GM20431 (cell line): ENCODE measurements at regions not wholly inside any gene's neighbourhood (a gene's known extent, or its start where the extent isn't known, plus 50 kb on each side); places are given as distances from the start of the nearest gene placed in this dataset.

ENCODE experiments used
- in situ Hi-C: fragments of 300-500 bp; cut with MseI, MboI; formaldehyde crosslinking; loops from one replicate; pipeline ENCODE4 v1.15.0; 2020; ENCODE audit warnings: low sequenced_read_pairs; ENCODE audit not compliant: unreplicated experiment

DNA sequence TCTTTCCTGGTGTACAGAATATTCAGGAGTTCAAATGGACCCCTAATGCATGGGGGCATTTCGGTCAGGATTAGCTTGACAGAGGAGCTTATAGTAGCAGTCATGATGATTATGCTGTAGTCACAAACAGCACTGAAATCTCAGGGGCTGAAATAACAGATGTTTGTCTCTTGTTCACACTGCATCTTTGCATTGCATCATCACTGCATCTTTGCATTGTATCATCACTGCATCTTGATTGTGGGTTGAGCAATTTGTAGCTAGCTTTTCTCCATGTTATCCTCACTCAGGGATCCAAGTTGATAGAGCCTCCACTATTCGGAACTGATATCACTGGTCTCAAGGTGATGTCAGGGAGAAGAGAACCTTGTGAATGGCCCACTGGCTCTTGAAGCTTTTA, 160.9 kb downstream of the GATB start:
- in situ Hi-C loops, result loop anchor here (25.0 kb wide), 1 partner anchor 238 kb away; no protein-coding TSS in a partner anchor

DNA sequence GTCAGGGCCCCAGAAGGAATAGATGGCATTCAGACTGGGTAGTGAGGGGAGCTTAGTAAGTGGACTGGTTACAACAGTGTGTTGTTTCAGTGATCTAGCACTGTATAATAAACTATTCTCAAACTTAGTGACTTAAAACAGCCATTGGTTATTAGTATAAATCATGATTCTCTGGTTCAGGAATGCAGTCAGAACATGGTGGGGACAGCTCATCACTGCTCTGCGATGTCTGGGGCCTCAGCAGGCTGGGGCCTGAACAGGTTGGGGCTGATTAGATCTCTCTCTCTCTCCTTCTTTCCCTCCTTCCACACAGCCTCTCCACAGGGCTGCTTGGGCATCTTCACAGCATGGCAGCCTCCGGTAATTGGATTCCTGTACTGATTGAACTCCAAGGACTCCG, 160.4 kb downstream of the GATB start:
- in situ Hi-C loops, result loop anchor here (25.0 kb wide), 1 partner anchor 238 kb away; no protein-coding TSS in a partner anchor

DNA sequence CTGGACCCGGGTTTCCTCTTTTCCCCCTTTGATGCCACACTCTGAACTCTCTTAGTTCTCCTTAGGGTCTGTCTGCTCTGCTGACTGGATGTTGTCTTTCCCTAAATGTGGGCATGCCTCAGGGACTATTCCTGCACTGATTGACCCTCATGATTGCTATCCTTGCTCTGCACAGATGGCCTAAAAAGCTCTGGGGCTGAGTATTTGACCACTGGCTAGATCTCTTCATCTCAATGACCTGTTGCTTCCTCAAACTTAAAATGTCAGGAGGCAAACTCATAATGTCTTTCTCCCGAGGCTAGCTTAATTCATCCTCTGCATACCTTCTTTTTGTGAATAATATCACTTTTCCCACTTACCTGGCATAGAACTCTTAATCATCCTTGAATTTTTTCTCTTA, 157.4 kb downstream of the GATB start:
- in situ Hi-C loops, result loop anchor here (25.0 kb wide), 1 partner anchor 241 kb away; no protein-coding TSS in a partner anchor

DNA sequence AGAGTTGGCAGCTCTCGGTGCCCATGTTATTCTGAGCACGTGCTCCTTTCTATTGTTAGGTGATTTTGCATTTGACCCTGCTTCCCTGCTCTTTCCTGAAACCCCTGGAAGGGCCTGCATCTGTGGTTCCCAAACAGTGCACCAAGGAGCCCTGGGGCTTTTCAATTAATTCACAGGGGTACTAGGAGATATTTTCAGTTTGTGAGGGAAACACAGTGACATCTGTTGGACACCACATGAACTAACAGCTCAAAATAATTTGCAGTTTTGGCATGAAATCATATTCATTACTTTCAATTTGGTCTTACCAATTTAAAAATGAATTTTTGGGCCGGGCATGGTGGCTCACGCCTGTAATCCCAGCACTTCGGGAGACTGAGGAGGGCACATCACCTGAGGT, 156.6 kb downstream of the GATB start:
- in situ Hi-C loops, result loop anchor here (25.0 kb wide), 1 partner anchor 242 kb away; no protein-coding TSS in a partner anchor

DNA sequence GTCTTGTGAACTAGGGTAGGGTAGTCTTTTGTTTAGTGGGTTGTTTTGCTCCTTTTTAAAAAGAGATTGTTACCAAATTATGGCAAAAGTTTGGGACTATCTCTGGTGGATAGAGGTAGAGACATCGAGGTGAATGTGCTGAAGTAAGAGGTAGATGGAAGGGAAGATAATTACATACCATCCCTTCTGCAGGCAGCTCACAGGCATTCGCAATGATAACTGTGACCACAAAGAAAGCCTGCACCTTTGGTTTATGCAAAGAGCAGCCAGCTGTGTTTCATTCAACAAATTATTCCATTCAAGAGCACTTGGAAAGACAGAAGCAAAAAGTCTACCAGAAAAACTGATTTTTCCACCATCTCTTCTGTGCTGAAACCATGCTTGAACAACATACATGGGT, 155.6 kb downstream of the GATB start:
- in situ Hi-C loops, result loop anchor here (25.0 kb wide), 1 partner anchor 243 kb away; no protein-coding TSS in a partner anchor

DNA sequence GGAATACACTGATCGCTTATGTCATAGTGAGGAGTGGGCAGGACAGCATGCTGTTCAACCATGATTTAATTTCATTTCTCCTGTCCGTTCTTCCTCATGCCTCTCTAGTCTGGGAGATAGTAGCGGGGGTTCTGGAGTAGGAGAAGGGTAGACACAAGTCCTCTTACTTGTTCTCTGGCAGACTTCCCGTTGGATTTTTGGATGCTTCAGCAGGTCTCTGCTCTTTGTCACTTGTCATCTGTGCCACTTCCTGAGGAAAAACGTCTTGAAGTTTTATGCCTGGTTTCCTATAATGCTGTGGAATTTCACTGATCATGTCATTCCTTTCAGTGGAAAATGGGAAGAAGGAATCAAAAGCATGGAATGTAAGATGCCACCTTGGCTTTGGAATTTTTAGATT, 154.7 kb downstream of the GATB start:
- in situ Hi-C loops, result loop anchor here (25.0 kb wide), 1 partner anchor 244 kb away; no protein-coding TSS in a partner anchor

DNA sequence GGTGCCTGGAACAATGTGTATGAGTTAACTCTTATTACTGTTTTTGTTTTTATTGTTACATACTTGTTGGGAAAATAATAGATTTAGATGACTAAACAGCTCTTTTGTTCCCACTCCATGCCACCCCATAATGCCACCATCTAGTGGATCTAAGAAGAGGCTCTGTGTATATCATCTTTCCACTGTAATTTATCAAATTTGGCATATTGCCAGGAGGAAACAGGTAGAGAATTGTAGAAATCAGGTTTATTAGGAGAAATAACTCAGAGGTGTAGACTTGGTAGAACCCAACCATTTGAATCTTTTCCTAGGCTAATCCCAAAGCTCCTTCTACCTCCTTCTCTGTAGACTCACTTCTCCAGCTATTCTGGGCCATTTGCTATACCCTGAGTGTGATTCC, 150.6 kb downstream of the GATB start:
- in situ Hi-C loops, result loop anchor here (25.0 kb wide), 1 partner anchor 248 kb away; no protein-coding TSS in a partner anchor

DNA sequence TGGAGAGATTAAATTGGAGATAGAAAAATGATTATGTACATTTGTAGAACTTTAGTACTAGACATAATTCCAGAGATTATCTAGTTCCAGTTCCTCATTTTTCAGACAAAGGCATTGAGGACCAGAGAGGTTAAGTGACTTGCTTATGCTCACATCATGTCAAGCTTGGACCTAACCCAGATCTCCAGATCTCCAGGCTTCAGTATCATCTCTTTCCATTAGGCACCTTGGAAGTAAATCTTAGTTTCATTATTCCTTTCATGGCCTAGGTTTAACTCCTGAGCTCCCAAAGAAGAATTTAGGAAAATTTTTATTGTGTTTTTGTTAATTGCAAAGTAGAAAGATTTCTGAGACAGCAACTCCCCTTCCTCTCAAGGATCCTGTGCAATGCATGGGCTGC, 148.8 kb downstream of the GATB start:
- in situ Hi-C loops, result loop anchor here (25.0 kb wide), 1 partner anchor 250 kb away; no protein-coding TSS in a partner anchor

DNA sequence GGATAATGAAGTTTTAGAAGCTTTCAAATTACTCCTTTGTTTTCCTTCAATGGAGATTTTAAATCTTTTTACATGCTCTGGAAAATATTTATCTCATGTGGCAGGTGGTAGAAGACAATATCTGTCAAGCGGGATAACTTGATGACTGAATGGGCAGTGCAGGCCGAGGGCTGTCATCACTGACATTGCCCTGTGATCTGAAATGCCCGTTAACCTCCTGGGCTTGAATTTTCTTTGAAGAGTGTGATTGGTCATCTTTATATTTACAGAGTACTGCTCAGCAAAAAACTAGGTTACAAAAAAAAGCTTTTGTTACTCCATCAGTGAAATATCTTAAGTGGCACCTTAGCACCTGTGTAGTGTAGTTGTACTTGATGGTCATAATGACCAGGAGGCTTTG, 147.5 kb downstream of the GATB start:
- in situ Hi-C loops, result loop anchor here (25.0 kb wide), 1 partner anchor 251 kb away; no protein-coding TSS in a partner anchor

DNA sequence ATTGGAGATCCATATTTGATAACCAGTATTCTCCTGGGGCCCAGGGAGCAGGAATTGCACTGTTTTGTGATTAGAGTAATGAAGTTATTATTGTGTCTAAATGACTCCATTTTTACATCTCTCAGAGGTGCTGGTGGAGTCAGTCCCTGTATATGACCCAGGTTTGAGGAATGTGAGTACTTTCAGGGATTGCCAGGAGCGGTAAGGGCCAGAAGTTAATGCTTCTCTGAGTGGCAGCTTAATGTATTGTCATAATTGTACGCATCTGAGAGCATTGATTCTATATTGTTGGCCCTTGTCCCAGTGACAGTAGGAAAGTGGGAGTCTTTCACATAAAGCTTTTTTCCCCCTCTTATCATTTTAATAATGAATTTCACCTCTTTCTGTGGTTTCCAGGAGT, 146.2 kb downstream of the GATB start:
- in situ Hi-C loops, result loop anchor here (25.0 kb wide), 1 partner anchor 252 kb away; no protein-coding TSS in a partner anchor

DNA sequence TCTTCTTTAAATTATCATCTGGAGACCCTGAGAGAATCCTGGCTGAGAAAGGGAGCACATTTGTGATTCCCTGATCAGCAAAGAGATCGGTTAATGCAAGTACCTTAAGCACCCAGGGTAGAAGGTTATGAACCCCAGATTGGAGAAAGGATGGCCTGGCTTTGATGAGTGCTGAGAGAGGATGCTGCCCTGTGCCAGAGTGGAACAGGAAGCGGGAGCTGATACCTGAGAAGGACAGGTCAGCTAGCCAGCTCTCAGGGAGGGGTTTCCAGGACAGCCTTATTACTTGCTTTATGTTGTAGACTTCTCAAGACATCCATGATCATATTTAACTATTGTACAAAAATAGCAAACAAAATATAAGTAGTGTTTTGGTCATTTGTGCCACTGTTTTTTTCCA, 141.9 kb downstream of the GATB start:
- in situ Hi-C loops, result loop anchor here (25.0 kb wide), 1 partner anchor 257 kb away; no protein-coding TSS in a partner anchor

DNA sequence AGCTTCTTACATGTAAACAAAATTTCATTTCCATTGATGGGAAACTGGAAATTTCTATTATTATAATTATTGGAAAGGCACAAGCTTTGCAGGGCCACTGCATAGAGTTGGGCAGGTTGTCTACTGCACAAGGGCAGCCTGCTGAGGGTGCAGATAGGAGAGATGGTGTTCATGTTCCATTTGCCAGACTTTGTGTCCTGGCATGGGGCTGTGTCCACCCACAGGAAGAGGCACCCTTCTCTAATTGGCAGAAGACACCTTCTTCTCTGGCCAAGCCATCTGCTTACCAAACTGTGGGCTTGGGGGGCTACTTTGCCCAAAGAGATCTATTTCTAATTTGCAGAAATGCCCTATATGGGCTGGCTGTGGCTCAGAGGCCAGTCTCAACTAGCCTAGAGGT, 140.7 kb downstream of the GATB start:
- in situ Hi-C loops, result loop anchor here (25.0 kb wide), 1 partner anchor 258 kb away; no protein-coding TSS in a partner anchor
